CD4-positive, alpha-beta T cell treated with Interleukin-15 for 1 hour (primary cell): ENCODE measurements at regions not wholly inside any gene's neighbourhood (a gene's known extent, or its start where the extent isn't known, plus 50 kb on each side); places are given as distances from the start of the nearest gene placed in this dataset.

Source experiments
- DNase-seq: peaks from one replicate; pipeline ENCODE4 v3.0.0-alpha.2; 2020

GRCh38 chr6:142561511-142562265 is 259.9 kb downstream of the ADGRG6 start:
- no peak for DNase-seq

- DNase-seq = no peak
These were observed 261.1 kb downstream of the ADGRG6 start for GRCh38 chr6:142562865-142563264.

GRCh38 chr6:142566628-142567396 is 265.0 kb downstream of the ADGRG6 start:
- DNase-seq = no peak

GRCh38 chr6:142567461-142567860 is 265.7 kb downstream of the ADGRG6 start:
- no peak for DNase-seq

- DNase-seq = no peak
These were observed 267.2 kb downstream of the ADGRG6 start for GRCh38 chr6:142568857-142569597.

- DNase-seq = no peak
These were observed 267.9 kb downstream of the ADGRG6 start for GRCh38 chr6:142569676-142570075.

GRCh38 chr6:142570221-142570671 is 268.4 kb downstream of the ADGRG6 start:
- DNase-seq = no peak

GRCh38 chr6:142592876-142593275 is 291.1 kb downstream of the ADGRG6 start:
- no peak for DNase-seq

- no peak for DNase-seq
These were observed 296.0 kb downstream of the ADGRG6 start for GRCh38 chr6:142597836-142598235.

- DNase-seq = no peak
These were observed 299.6 kb downstream of the ADGRG6 start for GRCh38 chr6:142601427-142601826.

- no peak for DNase-seq
These were observed 301.2 kb downstream of the ADGRG6 start for GRCh38 chr6:142602972-142603371.

- DNase-seq = no peak
These were observed 304.2 kb downstream of the ADGRG6 start for GRCh38 chr6:142605922-142606485.

GRCh38 chr6:142612956-142613355 is 311.1 kb downstream of the ADGRG6 start:
- DNase-seq = no peak

GRCh38 chr6:142613981-142614380 is 312.2 kb downstream of the ADGRG6 start:
- DNase-seq = no peak

GRCh38 chr6:142617158-142617557 is 315.4 kb downstream of the ADGRG6 start:
- no peak for DNase-seq

- DNase-seq = no peak
These were observed 320.0 kb downstream of the ADGRG6 start for GRCh38 chr6:142621822-142622221.

GRCh38 chr6:142624978-142625715 is 319.8 kb downstream of the HIVEP2 start:
- no peak for DNase-seq

- no peak for DNase-seq
These were observed 317.5 kb downstream of the HIVEP2 start for GRCh38 chr6:142627474-142627873.

- DNase-seq = no peak
These were observed 313.2 kb downstream of the HIVEP2 start for GRCh38 chr6:142631517-142632385.

GRCh38 chr6:142633317-142633716 is 311.7 kb downstream of the HIVEP2 start:
- DNase-seq = no peak

- no peak for DNase-seq
These were observed 309.8 kb downstream of the HIVEP2 start for GRCh38 chr6:142635130-142635529.
